Epithelial cell of proximal tubule (primary cell): ENCODE measurements at regions not wholly inside any gene's neighbourhood (a gene's known extent, or its start where the extent isn't known, plus 50 kb on each side); places are given as distances from the start of the nearest gene placed in this dataset.

Experiments used
- DNase-seq: peaks from one replicate; pipeline ENCODE4 v3.0.0-alpha.2; 2011; ENCODE audit warnings: low read depth
- H3K4me3 ChIP-seq: 2 replicates; pipeline ENCODE4 v1.5.1; 2011; ENCODE audit warnings: low read depth, mild to moderate bottlenecking, low read length
- TF ChIP-seq, protein P1 (sequence below): conservative IDR thresholded peaks from 2 replicates; pipeline ENCODE4 v1.5.1; 2012; ENCODE audit warnings: low read depth, mild to moderate bottlenecking, low read length

DNA sequence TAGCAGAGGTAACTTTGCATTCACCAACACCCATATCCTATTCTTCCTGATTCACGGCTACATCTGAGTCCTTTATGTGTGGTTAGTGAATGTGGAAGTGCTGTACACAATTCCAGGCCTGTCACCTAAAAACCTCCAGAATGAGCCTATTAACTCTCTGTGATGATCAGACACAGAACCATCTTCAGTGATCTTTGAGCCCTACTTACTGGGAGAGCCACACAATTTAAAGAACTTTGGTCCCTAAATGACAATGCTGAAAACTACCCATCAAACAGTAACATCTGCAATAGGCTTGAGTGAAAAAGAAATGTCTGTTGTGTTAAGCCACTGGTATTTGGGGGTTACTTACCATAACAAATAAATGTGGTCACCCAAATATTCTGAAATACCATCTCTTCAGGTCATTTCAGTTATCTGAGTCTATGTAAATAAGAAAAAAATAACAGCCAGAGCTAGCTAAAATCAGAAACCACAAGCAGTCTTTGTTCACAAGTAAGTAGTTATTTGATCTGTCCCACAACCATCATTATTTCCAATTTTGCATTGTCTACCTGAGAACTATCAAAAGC is 145.7 kb downstream of the HGF start:
- no peak for DNase-seq
- TF ChIP-seq, protein P1, sequence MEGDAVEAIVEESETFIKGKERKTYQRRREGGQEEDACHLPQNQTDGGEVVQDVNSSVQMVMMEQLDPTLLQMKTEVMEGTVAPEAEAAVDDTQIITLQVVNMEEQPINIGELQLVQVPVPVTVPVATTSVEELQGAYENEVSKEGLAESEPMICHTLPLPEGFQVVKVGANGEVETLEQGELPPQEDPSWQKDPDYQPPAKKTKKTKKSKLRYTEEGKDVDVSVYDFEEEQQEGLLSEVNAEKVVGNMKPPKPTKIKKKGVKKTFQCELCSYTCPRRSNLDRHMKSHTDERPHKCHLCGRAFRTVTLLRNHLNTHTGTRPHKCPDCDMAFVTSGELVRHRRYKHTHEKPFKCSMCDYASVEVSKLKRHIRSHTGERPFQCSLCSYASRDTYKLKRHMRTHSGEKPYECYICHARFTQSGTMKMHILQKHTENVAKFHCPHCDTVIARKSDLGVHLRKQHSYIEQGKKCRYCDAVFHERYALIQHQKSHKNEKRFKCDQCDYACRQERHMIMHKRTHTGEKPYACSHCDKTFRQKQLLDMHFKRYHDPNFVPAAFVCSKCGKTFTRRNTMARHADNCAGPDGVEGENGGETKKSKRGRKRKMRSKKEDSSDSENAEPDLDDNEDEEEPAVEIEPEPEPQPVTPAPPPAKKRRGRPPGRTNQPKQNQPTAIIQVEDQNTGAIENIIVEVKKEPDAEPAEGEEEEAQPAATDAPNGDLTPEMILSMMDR = no peak

DNA sequence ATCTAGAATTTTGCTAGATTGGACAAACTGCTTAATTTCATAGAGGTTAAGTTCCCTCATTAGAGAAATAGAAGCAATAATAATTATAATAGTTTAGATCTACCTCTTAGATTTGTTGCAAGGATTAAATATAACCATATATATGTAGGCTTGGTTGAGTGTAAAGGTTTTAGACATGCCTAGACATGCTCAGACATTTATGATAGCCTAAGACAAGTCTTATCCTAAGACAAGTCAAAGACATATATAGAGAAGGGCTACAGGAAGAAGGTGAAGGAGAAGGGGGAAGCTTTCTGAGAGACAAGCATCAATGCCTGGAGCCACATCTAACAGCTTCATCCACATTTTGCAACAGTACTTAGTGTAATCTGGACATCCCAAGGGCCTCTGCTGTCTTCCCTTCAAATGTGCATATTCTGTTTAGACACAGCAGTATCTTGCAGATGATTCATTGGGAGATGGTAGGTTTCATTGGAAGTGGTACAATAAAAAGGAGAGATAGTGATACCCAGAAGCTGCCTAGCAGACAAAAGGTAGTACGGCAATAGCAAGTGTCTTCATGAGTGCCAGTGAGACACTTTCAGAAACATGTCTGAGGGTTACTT is 146.5 kb downstream of the HGF start:
- TF ChIP-seq, protein P1 = no peak
- no peak for DNase-seq

More for the DNA sequence above, 145.7 kb downstream of the HGF start:
- H3K4me3 ChIP-seq = no peak overlapping the region

DNA sequence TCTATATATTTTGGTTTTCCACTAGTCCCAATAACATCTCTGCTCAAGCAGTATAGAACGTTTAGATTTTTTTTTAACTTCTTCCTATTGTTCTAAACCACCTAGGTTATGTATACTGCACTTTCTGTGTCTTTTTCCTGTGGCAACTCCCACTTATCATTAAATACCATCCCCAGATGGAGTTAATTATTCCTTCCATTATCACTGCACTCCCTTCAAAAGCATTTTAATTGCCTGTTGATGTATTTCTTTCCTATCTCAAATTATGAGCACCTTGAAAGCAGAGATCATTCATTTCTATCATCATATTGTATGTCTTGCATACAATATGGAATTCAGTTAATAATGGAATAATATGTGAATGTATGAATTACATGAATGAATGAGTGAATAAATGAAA is 148.0 kb downstream of the HGF start:
- DNase-seq = no peak
- H3K4me3 ChIP-seq = no peak overlapping the region
- TF ChIP-seq, protein P1 = no peak

More for the DNA sequence above, 146.5 kb downstream of the HGF start:
- H3K4me3 ChIP-seq = no peak overlapping the region

DNA sequence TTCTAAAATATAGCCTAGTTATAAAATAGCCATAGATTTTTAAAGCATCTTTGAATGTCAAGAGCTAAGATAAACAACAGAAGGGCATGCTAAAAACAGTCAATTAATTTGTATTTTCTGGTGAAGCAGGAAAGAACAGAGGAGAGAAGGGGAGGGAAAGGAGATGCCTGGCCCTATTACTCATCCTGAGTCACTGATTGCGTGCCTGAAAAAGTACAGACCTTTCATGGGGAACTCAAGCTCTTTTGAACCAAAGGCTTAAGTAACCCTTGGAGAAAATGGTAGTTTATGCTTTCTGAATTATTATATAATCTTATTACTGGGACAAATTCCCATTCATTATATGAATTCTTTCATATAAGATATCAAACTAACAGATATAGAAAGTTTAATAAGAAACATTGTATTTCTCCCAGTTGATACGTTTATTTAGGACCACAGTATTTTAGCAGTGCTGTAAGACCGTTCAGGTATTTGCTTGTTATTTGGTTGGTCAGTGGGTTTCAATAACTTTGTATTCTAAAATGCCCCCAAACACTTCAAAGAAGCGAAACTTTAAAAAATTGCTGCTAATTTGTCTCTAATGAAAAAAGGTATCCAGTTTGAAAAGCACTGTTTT is 151.3 kb downstream of the HGF start:
- TF ChIP-seq, protein P1 = no peak
- peak; percentile 78 for DNase-seq
- H3K4me3 ChIP-seq = no peak overlapping the region

DNA sequence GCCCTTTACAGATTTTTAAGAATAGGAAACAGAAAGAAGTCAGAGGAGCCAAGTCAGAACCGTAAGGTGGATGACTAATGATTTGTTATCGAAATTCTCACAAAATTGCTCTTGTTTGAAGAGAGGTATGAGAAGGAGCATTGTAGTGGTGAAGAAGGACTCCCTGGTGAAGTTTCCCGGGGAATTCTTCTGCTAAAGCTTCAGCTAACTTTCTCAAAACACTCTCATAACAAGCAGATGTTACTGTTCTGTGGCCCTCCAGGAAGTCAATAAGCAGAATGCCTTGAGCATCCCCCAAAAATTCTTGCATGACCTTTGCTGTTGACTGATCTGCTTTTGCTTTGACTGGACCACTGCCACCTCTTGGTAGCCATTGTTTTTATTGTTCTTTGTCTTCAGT is 152.9 kb downstream of the HGF start:
- H3K4me3 ChIP-seq = no peak overlapping the region
- DNase-seq = no peak
- TF ChIP-seq, protein P1 = no peak

DNA sequence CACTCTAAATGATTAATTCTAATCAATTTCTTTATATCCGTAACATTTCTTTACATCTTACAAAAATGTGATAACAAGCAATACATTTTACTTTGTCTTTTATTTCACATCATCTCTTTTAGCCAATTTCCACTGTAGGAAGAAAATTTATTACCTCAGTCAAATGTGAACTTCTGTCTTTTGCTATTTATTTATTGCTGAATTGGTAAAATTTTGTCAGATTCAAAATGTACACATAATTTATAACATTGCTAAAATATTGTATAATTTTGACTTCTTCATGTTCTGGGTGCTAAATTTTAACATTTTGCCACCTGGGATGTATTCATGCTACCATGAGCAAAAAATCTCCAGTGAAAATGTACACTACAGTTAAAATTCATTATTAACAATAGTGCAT is 158.0 kb downstream of the HGF start:
- no peak overlapping the region for H3K4me3 ChIP-seq
- DNase-seq = no peak
- TF ChIP-seq, protein P1 = no peak
